IMR-90 (cell line): ENCODE measurements at regions not wholly inside any gene's neighbourhood (a gene's known extent, or its start where the extent isn't known, plus 50 kb on each side); places are given as distances from the start of the nearest gene placed in this dataset.

Experiments
- ATAC-seq: fragments of 200-7000 bp; cut with Tn5 transposase; 2 replicates; pipeline ENCODE4 v1.9.1; 2020; ENCODE audit warnings: low read depth, mild to moderate bottlenecking, moderate library complexity
- BruUV-seq: library from RNA; stranded (reverse); fragments of 400-500 nt; replicated peaks from 2 replicates; lab custom pipeline; 2021; lab: Mats Ljungman, UMichigan
- CTCF ChIA-PET: fragments of 300-600 bp; formaldehyde crosslinking; extraction: SDS; loops from one replicate; lab custom pipeline; 2021; ENCODE audit warnings: antibody characterized with exemption; lab: Yijun Ruan, JAX
- POLR2A ChIA-PET: fragments of 300-600 bp; sonication (Branson Sonifier 250); formaldehyde crosslinking; loops from one replicate; lab custom pipeline; 2022; ENCODE audit warnings: antibody characterized with exemption; ENCODE audit not compliant: unreplicated experiment; lab: Charles Lee
- DNase-seq: peaks from one replicate; pipeline ENCODE4 v3.0.0; 2013
- H2AFZ ChIP-seq: replicated peaks from 2 replicates; pipeline ENCODE3; 2013; ENCODE audit warnings: low read length, mild to moderate bottlenecking; ENCODE audit not compliant: poor library complexity
- H2AK5ac ChIP-seq: 2 replicates; pipeline ENCODE4 v1.6.1; 2013; ENCODE audit warnings: low read depth, low read length, inconsistent platforms
- H2AK9ac ChIP-seq: replicated peaks from 2 replicates; pipeline ENCODE3; 2013; ENCODE audit warnings: mild to moderate bottlenecking, low read depth, low read length, moderate library complexity; ENCODE audit not compliant: poor library complexity
- H2BK120ac ChIP-seq: 2 replicates; pipeline ENCODE4 v1.6.1; 2013; ENCODE audit warnings: low read depth, low read length, inconsistent platforms
- H2BK15ac ChIP-seq: 3 replicates; pipeline ENCODE4 v1.6.1; 2013; ENCODE audit warnings: low read depth, low read length, inconsistent platforms
- H2BK20ac ChIP-seq: 2 replicates; pipeline ENCODE4 v1.6.1; 2013; ENCODE audit warnings: low read depth, mild to moderate bottlenecking, inconsistent platforms, low read length, moderate library complexity
- H2BK5ac ChIP-seq: 2 replicates; pipeline ENCODE4 v1.6.1; 2013; ENCODE audit warnings: mild to moderate bottlenecking, low read depth, low read length, inconsistent platforms; ENCODE audit not compliant: poor library complexity, severe bottlenecking
- H3K14ac ChIP-seq: replicated peaks from 2 replicates; pipeline ENCODE4 v1.6.1; 2013; ENCODE audit warnings: low read depth, low read length, inconsistent platforms
- H3K18ac ChIP-seq: 2 replicates; pipeline ENCODE4 v1.6.1; 2013; ENCODE audit warnings: low read depth, low read length, control low read depth
- H3K23ac ChIP-seq: 2 replicates; pipeline ENCODE4 v1.6.1; 2013; ENCODE audit warnings: low read depth, low read length, inconsistent platforms
- H3K27ac ChIP-seq: 2 replicates; pipeline ENCODE4 v1.5.1; 2013; ENCODE audit warnings: mild to moderate bottlenecking, control low read depth, low read length; ENCODE audit not compliant: insufficient read depth
- H3K27me3 ChIP-seq: 2 replicates; pipeline ENCODE4 v1.6.1; 2013; ENCODE audit warnings: low read length; ENCODE audit not compliant: control insufficient read depth, insufficient read depth
- H3K36me3 ChIP-seq: 2 replicates; pipeline ENCODE4 v1.6.1; 2013; ENCODE audit warnings: low read length, mixed read lengths; ENCODE audit not compliant: control insufficient read depth, insufficient read depth
- H3K4ac ChIP-seq: 2 replicates; pipeline ENCODE4 v1.6.1; 2013; ENCODE audit warnings: low read depth, low read length, inconsistent platforms
- H3K4me1 ChIP-seq: 2 replicates; pipeline ENCODE4 v1.6.1; 2013; ENCODE audit warnings: low read length, mixed read lengths; ENCODE audit not compliant: control insufficient read depth, insufficient read depth
- H3K4me2 ChIP-seq: 2 replicates; pipeline ENCODE4 v1.6.1; 2013; ENCODE audit warnings: low read depth, mild to moderate bottlenecking, control low read depth, low read length, moderate library complexity
- H3K4me3 ChIP-seq: 2 replicates; pipeline ENCODE4 v1.5.1; 2013; ENCODE audit warnings: low read depth, mild to moderate bottlenecking, control low read depth, low read length, moderate library complexity; ENCODE audit not compliant: insufficient read depth
- H3K56ac ChIP-seq: 2 replicates; pipeline ENCODE4 v1.6.1; 2013; ENCODE audit warnings: low read length, inconsistent platforms; ENCODE audit not compliant: insufficient read depth; ENCODE audit errors: extremely low read depth
- H3K79me1 ChIP-seq, 2 experiments: 2 replicates each; pipeline ENCODE4 v1.6.1; 2013; ENCODE audit warnings: low read length in 2 of 2, inconsistent platforms in 1 of 2, low read depth in 1 of 2
- H3K9ac ChIP-seq: 2 replicates; pipeline ENCODE4 v1.6.1; 2013; ENCODE audit warnings: low read depth, low read length, control low read depth
- H3K9me1 ChIP-seq: 2 replicates; pipeline ENCODE4 v1.6.1; 2013; ENCODE audit warnings: low read length, inconsistent platforms; ENCODE audit not compliant: insufficient read depth
- H3K9me3 ChIP-seq: 2 replicates; pipeline ENCODE4 v1.6.1; 2013; ENCODE audit warnings: low read length; ENCODE audit not compliant: control insufficient read depth, insufficient read depth
- H4K20me1 ChIP-seq: 2 replicates; pipeline ENCODE4 v1.6.1; 2013; ENCODE audit warnings: low read length, inconsistent platforms; ENCODE audit not compliant: insufficient read depth
- H4K5ac ChIP-seq: 2 replicates; pipeline ENCODE4 v1.6.1; 2013; ENCODE audit warnings: mild to moderate bottlenecking, low read depth, low read length, control low read depth
- H4K8ac ChIP-seq, 2 experiments: 2 replicates each; pipeline ENCODE4 v1.6.1; 2013; ENCODE audit warnings: low read depth in 2 of 2, low read length in 2 of 2, control low read depth in 1 of 2, inconsistent platforms in 1 of 2
- H4K91ac ChIP-seq: 2 replicates; pipeline ENCODE4 v1.6.1; 2013; ENCODE audit warnings: low read depth, low read length, inconsistent platforms; ENCODE audit not compliant: insufficient read depth
- BHLHE40 ChIP-seq: fragments of 150-350 bp; IDR thresholded peaks from 2 replicates; pipeline ENCODE4 v1.6.1; 2016; ENCODE audit warnings: mild to moderate bottlenecking, low read depth, low read length
- CEBPB ChIP-seq: IDR thresholded peaks from 2 replicates; pipeline ENCODE4 v1.6.1; 2012; ENCODE audit warnings: low read depth, low read length, improper control_type of control experiment
- CHD1 ChIP-seq: IDR thresholded peaks from 2 replicates; pipeline ENCODE4 v1.6.1; 2012; ENCODE audit warnings: low read depth, low read length, improper control_type of control experiment
- CTCF ChIP-seq: conservative IDR thresholded peaks from 2 replicates; pipeline ENCODE4 v1.5.1; 2012; ENCODE audit warnings: mild to moderate bottlenecking, low read depth, low read length, improper control_type of control experiment
- ELK1 ChIP-seq: fragments of 150-350 bp; IDR thresholded peaks from 2 replicates; pipeline ENCODE4 v1.6.1; 2016; ENCODE audit warnings: low read depth, mild to moderate bottlenecking, low read length, moderate library complexity, borderline replicate concordance
- FOS ChIP-seq: fragments of 150-350 bp; IDR thresholded peaks from 2 replicates; pipeline ENCODE4 v1.6.1; 2016; ENCODE audit warnings: low read depth, low read length
- MAFK ChIP-seq: IDR thresholded peaks from 2 replicates; pipeline ENCODE4 v1.6.1; 2012; ENCODE audit warnings: low read depth, low read length, improper control_type of control experiment
- MAZ ChIP-seq: IDR thresholded peaks from 2 replicates; pipeline ENCODE4 v1.6.1; 2012; ENCODE audit warnings: low read depth, mild to moderate bottlenecking, low read length, improper control_type of control experiment, moderate library complexity, borderline replicate concordance
- MXI1 ChIP-seq: IDR thresholded peaks from 2 replicates; pipeline ENCODE4 v1.6.1; 2012; ENCODE audit warnings: low read depth, mild to moderate bottlenecking, low read length, moderate library complexity, borderline replicate concordance
- NFE2L2 ChIP-seq: fragments of 150-350 bp; IDR thresholded peaks from 2 replicates; pipeline ENCODE4 v1.6.1; 2016; ENCODE audit warnings: low read depth, mild to moderate bottlenecking, low read length
- POLR2A ChIP-seq: IDR thresholded peaks from 2 replicates; pipeline ENCODE4 v1.6.1; 2012; ENCODE audit warnings: mild to moderate bottlenecking, low read depth, low read length
- RAD21 ChIP-seq: IDR thresholded peaks from 2 replicates; pipeline ENCODE4 v1.6.1; 2012; ENCODE audit warnings: low read length, improper control_type of control experiment
- RCOR1 ChIP-seq: IDR thresholded peaks from 2 replicates; pipeline ENCODE4 v1.6.1; 2012; ENCODE audit warnings: mild to moderate bottlenecking, low read length, improper control_type of control experiment; ENCODE audit not compliant: insufficient replicate concordance
- RFX5 ChIP-seq: IDR thresholded peaks from 2 replicates; pipeline ENCODE4 v1.8.0; 2012; ENCODE audit warnings: low read depth, mild to moderate bottlenecking, low read length, moderate library complexity
- SMC3 ChIP-seq: fragments of 150-350 bp; IDR thresholded peaks from 2 replicates; pipeline ENCODE4 v1.6.1; 2016; ENCODE audit warnings: low read depth, mild to moderate bottlenecking, antibody characterized with exemption, low read length, moderate library complexity
- USF2 ChIP-seq: fragments of 150-350 bp; IDR thresholded peaks from 2 replicates; pipeline ENCODE4 v1.6.1; 2017; ENCODE audit warnings: mild to moderate bottlenecking, antibody characterized with exemption, low read length, low read depth
- WGBS, 2 experiments: methylation state at CpG; one replicate each; pipeline versions ENCODE4 v1.1.5 to v1.1.7; 2013; ENCODE audit warnings: missing lambda C conversion rate in 2 of 2; ENCODE audit not compliant: insufficient read length in 1 of 2; ENCODE audit errors: extremely low coverage in 2 of 2; 5-methylcytosine and 5-hydroxymethylcytosine counted together
- dilution Hi-C: fragments of 300-500 bp; cut with HindIII; formaldehyde crosslinking; loops from one replicate; pipeline ENCODE4 v1.14.3; 2018; ENCODE audit warnings: low sequenced_read_pairs; ENCODE audit not compliant: unreplicated experiment
- in situ Hi-C: fragments of 300-500 bp; cut with MboI; formaldehyde crosslinking; loops from 3 replicates; pipeline ENCODE4 v1.14.3; 2019; ENCODE audit warnings: low sequenced_read_pairs, inconsistent platforms, mixed read lengths
- intact Hi-C: fragments of 100-400 bp; cut with micrococcal nuclease; formaldehyde crosslinking; loops from 2 replicates; pipeline ENCODE4 v1.10.0; 2022

- intact Hi-C loops (no loop called here), in situ Hi-C loops (no loop called here), dilution Hi-C loops (no loop called here)
- BruUV-seq: no TSS peak
- Histone ChIP-seq H3K4me1 (no peaks in the 10 kb centered on the region), H3K4ac (no peak overlapping the region), H2AFZ (no peak overlapping the region), H2AK9ac (no peak overlapping the region), H4K91ac (no peak overlapping the region), H3K4me3 (no peak overlapping the region), H4K8ac (no peak overlapping the region), H3K36me3 (no peaks in the 10 kb centered on the region), H3K18ac (no peak overlapping the region), H3K27me3 (no peaks in the 10 kb centered on the region), H3K4me2 (no peak overlapping the region), H3K9me3 (no peaks in the 10 kb centered on the region), H4K5ac (no peak overlapping the region), H2BK120ac (no peak overlapping the region), H2BK20ac (no peak overlapping the region), H2AK5ac (no peak overlapping the region), H3K9ac (no peak overlapping the region), H3K9me1 (no peaks in the 10 kb centered on the region), H2BK5ac (no peak overlapping the region), H3K27ac (no peak overlapping the region), H4K20me1 (no peaks in the 10 kb centered on the region), H3K56ac (no peak overlapping the region), H3K79me1 (no peaks in the 10 kb centered on the region), H3K14ac (no peak overlapping the region), H3K23ac (no peak overlapping the region), H2BK15ac (no peak overlapping the region)
- TF ChIP-seq BHLHE40 (no peak), CEBPB (no peak), SMC3 (no peak), RFX5 (no peak), MXI1 (no peak), ELK1 (no peak), CHD1 (no peak), CTCF (no peak), USF2 (no peak), RAD21 (no peak), FOS (no peak), MAZ (no peak), POLR2A (no peak), NFE2L2 (no peak), MAFK (no peak), RCOR1 (no peak)
- WGBS, 2 experiments: no CpG with 5 or more reads among the region's 4 CpGs
- CTCF ChIA-PET: no interaction called here
- DNase-seq (no peak), ATAC-seq (no peak)
- POLR2A ChIA-PET: no interaction called here
Observed at GRCh38 chr4:155011163-155011780, 197.2 kb upstream of the NPY2R start.
